GM19397 (cell line): ENCODE measurements at regions not wholly inside any gene's neighbourhood (a gene's known extent, or its start where the extent isn't known, plus 50 kb on each side); places are given as distances from the start of the nearest gene placed in this dataset.

Experiments used
- ATAC-seq: cut with Tn5 transposase; IDR thresholded peaks from one replicate; pipeline ENCODE4 v1.9.1; 2021; ENCODE audit warnings: mild to moderate bottlenecking, moderate library complexity; ENCODE audit not compliant: unreplicated experiment

DNA sequence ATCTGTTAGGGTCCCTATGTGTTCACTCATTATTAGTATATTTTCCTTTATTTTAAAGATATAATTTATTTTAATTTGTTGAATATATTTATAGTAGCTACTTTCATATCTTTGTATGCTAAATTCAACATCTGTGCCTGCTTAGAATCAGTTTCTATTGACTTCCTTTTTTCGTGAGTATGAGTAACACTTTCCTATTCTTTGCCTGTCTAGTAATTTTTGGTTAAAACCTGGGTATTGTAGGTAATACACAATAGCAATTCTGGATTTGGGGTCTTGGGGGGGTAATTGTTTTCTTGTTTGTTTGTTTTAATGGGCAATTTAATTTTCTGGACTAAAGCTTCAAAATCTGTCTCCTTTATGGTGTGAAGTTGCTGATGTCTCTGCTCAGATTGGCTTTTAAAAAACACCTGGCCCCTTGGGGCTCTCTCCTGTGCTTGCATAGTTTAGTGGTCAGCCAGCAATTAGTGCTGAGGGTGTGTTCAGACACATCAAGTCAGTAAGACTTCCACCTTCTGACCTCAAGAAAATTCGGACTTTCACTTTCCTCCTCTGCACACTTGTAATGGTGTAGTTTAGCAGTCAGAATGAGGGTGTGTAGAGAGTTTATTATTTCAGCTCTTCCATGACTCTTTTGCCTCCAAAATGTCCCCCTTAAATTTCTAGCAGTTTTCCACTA is 124.4 kb upstream of the MAP1B start:
- no peak for ATAC-seq

DNA sequence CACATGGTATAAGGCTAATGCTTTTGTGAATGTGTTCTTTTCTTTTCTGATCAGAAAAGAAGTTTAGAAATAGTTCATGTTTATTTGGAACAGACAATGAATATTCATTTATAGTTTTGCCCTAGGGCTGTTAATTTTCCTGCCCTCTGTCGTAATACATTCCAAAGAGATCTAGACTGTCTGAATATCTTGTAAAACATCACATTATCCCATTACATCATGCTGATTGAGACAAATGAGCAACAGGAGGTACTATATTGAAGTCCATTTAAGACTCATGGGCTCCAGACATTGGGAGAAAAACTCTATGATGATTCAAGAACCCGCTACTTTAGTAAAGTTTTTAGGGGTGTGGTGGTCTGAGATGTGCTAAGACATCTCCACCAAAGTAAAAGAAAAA is 121.2 kb upstream of the MAP1B start:
- no peak for ATAC-seq

DNA sequence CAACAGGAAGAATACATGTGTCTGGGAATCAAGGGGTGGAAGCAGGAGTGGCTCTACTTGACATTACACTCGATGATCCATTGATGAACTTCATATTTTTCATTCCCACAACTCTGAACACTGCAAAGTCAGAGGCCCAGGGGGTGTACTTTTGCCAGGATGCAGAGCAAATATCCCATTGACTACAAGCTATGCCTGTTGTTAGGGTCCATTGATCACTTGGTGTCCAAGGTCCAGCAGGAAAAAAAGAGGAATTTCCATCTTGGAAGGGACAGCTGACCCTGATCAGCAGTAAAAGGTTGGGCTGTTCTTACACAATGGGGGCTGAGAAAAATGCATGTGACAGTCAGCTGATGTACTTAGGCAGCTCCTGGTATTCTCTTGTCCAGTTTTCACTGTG is 118.5 kb upstream of the MAP1B start:
- no peak for ATAC-seq

DNA sequence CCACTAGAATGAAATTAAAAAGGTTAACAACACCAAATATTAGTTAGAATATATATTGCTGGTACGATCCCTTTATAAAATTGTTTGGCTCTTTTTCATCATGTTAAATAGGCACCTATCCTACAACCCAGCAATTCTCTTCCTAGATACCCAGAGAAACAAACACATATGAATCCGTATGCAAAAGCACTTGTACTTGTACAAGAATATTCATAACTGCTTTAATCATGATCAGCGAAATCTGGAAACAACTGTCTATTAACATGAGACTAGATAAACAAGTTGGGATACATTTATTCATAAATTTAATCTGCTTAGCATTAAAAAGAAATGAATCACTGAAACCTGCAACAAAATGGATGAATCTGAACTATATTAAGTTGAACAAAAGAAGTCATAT is 113.7 kb upstream of the MAP1B start:
- ATAC-seq = no peak

DNA sequence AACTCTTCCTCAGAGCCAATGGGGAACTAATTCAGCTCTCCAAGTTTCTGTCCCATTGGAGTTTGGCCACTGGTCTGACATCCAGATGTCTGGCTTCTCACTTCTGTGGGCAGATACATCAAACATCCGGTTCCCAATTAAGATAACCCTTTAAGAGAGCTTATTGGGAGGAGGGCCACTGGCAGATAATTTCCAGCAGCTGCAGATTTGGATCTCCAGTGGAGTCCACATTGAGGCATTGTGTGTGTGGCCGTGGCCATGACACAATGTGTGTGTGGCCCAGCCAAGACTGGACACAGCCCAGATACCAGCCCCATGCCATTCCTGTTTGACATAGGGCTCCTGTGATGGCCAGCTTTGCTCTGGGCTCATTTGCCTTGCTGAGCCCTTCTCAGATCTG is 110.5 kb upstream of the MAP1B start:
- ATAC-seq = no peak

DNA sequence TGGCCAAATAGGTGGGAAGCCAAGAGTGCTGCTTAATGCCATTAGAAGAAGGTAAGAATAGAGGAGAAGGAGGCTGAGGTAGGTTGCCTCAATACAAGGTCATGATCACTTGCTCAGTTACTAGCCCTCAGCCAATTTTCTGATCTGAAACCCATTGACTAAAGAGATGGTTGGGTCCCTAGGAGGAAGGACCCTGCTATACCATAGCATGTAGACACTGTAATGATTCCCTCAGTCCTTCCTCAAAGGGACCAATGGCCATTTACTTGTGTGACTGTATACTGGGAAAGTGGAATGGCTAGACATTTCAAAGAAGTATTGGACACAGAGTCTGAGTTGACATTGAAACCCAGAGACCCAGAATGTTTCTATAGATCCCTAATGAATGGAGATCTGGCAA is 108.5 kb upstream of the MAP1B start:
- ATAC-seq = no peak

DNA sequence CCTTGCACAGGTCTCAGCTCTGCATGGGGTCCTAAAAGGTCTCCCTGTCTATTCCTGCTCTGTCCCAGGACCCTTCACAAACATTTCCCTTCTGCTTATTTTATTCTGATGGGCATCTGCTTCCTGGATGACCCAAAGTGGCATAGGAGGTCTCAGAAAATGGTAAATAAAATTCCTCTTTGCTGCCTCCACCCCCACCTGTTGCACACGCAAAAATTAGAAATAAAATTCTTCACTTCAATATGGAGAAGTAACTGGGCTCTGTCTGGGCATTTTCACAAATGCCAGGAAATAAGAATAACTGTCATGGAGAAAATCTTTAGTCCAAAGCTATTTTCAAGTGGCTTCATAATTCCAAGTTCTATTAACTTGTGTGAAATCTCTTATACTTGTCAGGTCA is 106.6 kb upstream of the MAP1B start:
- no peak for ATAC-seq

DNA sequence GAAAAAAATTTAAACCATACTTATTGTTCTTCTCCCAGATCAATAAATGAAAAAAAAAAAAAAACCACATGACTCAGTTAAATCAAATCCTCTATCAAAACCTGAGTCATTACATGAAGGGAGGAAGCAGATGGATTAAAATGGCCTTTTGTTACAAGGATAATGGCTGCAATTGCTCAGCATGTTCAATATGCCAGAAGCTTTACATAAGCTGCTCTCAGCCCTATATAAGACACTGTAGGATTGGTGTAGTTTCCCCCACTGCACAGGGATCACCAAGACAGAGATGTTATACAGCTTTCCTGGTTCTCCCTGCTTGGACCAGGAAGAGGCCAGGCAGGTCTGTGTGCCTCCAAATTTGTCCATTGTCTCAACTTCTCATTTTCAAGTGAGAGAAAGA is 101.6 kb upstream of the MAP1B start:
- no peak for ATAC-seq

DNA sequence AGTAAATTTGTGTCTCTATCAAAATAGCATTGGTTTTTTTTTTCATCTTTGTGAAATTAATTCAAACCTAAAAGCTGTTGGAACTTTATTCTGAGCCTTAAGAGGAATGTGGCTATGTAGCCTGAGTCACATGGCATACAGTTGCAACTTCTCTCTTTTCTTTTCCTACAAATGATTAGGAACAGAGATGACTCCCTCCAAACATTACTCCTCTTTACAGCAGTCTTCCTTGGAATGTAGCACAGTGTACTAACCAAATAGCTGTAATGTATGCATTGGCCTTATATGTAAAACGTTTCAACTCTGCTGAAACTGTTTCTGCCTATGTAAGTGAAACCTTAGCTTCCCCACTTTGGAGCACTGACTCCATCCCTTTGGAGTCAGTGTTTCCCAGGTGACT is 100.9 kb upstream of the MAP1B start:
- ATAC-seq = no peak

DNA sequence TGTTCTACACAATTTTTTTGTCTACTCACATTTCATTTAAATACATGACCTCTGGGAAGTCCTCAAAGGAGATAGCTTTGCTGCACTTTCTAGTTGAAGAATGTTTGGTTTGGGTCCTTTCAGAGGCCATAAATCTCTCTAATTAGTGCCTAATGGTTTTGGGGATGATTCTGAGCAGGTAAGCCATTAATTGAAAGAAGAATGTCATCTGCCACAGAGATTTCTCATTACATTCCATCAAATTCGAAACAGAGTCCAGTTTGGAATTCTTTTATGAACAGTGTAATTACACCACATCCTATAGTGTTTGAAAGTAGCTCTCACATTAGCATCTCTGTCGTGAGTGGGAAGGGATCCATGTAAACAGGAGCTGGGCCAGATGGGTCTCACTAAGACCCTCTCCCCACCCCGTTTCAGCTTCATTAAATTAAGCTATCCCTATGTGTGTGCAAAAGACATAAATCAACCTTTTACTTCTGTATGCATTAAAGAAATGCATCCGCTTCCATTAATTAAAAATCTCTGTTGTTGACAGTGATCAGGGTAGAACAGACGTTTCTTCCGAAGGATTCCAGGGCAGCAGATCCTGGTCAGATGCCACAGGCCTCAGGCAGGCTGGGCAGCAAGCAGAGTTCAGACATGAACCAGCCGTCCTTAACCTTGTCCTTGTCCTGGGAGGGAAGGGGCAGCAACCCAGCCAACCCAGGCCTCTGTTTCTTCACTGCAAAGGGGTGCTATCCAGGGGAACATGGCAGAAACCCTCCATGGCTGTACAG is 99.8 kb upstream of the MAP1B start:
- ATAC-seq = no peak

DNA sequence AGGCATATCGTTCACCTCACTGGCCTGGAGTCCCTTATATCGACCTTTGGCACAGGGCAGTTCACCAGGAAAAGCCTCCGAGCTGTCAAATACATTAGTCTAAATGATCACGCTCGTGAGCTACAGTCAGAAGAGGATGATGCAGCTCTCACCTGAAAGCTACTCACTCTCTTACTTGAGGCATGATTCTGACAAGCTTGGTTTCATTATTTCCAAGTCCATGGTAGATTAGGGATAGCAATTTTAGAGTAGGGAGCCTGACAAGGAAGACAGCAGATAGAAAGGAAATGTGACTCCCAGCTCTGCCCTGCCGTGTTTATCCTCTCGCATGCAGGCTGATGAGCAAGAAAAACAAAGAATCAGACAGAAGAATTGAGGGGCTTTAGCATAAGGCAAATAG is 98.0 kb upstream of the MAP1B start:
- no peak for ATAC-seq

DNA sequence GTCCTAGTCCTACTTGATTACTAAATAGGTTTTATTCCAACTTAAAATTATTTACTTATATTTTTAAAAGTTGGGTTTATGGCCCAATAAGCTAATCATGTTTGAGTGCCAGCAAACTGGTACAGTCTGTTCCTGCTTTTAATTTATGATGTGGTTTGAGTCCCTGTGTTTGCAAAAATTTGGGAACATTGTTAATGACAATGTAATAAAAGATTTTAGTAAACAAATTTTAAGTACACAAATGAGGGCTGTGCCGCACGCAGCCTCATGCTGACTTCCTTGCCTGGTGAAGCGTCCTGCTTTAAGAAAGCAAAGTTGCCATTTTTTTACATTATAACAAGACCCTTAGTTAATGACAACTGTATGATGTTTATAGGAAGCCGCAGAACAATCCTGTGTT is 96.8 kb upstream of the MAP1B start:
- ATAC-seq = no peak

DNA sequence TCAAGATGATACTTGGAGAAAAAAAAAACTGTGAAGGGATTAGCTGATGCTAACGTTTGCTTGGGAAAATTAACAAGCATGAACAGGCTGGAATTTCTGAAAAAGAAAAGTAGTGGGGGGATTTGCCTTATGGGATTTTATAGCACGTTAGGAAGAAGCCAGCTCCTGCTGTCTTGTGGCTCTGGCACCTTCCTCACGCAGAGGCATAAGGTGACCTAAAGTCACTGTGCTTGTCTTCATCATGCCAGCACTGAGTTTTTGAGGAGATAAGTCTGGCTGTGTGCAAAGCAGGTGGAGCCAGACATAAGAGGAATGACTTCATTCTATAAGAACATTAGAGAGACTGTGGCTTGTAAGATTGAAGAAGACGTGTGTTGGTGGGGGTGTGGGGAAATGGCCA is 94.4 kb upstream of the MAP1B start:
- no peak for ATAC-seq

DNA sequence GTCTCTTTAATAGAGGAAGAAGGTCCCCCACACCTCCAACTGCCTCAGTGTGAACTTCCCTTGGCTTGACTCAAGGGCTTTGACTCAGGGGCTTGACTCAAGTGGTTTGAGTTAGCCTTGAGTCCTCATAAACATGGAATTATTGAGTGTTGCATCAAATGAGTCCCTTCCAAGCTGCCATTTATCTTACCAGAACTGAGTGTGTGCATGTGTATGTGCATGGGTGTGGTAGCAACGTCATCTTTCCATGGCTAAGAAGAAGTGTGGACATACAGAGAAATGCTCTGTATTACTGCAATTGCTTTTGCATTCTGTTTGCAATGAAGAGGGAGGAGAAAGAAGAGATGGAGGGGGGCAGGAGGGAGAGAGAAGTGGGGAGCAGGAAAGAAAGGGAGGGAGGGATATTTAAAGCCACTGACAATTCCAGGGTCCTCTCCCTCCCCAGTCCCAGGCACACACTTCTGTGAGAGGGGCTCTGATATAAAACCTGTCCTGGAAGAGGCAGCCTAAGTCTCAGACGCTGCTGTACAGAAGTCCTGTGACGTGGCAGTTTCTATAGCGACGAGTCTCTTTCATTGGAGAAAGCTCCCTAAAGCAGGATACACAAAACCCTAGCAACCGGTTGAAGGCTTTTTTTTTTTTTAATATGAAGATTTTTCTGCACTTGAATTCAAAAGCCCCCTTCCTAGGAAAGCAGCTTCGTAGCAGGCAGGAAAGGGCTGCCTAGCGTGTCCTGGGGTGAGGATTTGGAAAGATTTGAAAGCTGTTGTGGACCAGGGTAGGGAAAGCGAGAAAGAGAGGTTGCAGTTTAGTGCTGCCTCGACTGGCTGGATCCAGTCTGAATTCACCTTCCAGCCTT is 93.3 kb upstream of the MAP1B start:
- no peak for ATAC-seq

DNA sequence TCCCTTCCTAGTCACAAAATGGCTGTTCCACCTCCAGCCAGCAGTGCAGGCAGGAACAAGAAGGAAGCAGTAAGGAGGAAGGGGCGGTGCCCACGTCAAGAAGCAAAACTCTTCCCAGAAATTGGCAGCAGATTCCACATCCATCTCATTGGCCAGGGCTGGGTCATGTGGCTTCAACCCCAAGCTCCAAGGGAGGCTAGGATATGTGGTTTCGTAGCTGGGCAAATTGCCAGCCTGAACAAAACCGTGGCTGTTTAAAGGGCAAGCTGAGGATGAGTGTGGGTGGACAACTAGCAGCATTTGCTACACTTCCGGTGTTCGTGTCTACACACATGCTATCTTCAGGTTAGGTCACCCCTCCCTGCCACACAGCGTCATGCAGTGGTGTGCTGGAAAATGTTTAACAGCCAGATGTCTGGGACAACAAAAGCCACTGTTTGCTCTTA is 92.1 kb upstream of the MAP1B start:
- ATAC-seq = no peak

DNA sequence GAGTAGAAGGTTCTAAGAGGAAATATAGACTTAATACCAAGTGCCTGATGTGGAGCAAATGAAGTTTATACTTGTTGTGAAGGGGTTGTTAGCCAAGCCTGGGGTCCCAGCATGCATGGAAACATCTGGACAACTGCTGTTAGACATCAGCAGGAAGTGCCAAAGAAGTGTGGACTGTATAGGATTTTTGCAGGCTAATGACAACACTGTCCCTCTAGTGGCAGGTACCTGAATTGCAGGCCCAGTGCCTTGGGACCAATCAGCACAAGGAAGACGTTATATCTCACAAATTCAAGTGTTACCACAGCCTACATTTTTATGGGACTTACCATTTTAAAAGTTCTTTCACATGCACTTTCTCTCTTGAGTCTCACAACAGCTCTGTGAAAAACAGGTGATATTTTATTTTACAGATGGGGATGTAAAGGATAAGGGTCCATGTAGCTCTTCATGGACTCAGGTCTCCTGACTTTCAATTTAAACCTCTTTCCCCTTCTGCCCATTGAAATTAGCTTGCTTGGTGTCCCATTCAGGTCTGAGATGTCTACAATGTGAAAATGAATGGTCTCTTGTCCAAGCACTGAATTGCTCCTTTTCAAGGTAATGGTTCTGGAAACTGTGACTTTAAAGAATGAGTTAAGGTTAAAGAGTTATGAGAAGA is 89.0 kb upstream of the MAP1B start:
- ATAC-seq = peak; percentile 48

DNA sequence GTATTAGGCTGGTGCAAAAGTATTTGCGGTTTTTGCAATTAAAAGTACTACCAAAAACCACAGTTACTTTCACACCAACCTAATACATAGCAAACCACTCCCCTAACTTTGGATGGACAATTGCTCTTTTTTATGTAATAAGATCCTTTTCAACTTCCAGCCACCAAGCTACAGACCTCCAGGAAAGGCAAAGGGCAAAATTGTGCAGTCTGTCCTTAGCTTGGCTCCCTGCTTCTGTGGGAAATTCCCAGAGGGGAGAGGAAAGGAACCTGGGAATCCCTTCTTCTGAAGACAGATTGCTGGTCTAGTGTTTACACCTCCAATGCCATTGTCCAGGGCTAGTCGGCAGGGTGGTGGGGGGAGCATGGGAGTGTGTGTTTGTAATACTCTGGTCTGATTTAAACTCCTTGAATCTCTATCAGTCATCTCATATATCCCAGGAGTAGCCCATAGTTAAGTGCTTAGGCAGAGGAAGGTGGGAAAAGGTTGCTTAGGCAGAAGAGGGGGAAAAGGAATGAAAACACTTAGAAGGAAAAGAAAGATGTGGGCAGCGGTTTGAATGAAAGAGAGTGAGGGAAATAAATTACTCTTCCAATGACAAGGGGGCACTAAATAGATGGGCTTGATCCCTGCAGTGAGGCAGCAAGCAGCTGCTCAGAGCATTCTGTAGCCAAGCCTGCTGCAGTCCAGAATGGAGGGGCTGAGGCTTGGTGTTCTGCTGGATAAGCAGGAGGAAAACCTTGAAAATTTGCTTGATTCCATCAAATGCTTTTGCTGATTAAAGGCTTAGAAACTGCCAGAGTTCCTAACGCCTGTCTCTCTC is 86.9 kb upstream of the MAP1B start:
- ATAC-seq = no peak

DNA sequence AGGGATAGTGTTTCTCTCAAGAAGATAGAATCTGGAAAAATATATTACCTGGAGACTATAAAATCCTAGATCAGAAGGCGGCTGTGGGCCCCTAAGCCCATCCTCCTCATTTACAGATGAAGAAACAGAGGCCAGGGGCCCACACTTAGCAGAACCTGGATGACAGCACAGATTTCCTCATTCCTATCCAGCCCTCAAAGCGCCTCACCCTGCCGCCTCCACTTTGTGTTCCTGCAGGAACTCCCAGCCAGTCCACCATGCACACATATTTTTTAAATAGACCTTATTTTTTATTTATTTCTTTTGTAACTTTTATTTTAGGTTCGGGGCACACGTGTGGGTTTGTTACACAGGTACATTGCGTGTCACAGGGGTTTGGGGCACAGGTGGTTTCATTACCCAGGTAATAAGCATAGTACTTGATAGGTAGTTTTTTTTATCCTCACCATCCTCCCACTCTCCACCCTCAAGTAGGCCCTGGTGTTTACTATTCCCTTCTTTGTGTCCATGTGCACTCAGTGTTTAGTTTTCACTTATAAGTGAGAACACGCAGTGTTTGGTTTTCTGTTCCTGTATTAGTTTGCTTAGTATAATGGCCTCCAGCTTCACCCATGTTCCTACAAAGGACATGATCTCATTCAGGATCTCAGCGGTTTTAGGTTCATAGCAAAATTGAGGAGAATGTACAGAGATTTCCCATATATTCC is 85.5 kb upstream of the MAP1B start:
- no peak for ATAC-seq

DNA sequence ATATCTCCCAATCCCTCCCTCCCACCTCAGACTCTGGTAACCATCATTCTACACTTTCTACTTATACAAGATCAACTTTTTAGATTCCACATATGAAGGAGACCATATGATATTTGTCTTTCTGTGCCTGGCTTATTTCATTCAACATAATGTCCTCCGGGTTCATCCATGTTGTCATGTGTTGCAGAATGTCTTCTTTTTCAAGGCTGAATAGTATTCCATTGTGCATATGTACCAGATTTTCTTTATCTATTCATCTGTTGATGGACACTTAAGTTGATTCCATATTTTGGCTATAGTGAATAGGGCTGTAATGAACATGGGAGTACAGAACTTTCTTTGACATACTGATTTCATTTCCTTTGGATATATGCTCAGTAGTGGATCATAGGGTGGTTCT is 78.9 kb upstream of the MAP1B start:
- ATAC-seq = no peak

DNA sequence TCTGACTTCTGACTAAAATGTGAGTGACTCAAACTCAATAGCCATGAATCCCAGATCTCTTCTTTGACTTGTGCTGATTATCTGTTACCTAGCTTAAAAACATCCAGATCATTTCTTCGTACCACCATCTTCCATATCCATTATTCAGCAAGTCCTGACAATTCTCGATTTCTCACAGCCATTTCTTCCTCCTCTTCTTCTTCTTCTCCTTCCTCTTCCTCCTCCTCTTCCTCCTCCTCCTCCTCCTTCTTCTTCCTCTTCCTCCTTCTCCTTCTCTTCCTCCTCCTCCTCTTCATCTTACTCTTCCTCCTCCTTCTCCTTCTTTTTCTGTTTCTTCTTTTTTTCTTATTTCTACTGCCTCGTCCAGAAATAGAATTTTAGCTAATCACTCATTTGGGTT is 77.0 kb upstream of the MAP1B start:
- no peak for ATAC-seq
